ENCODE measurements at regions not wholly inside any gene's neighbourhood (a gene's known extent, or its start where the extent isn't known, plus 50 kb on each side); places are given as distances from the start of the nearest gene placed in this dataset.

DNA sequence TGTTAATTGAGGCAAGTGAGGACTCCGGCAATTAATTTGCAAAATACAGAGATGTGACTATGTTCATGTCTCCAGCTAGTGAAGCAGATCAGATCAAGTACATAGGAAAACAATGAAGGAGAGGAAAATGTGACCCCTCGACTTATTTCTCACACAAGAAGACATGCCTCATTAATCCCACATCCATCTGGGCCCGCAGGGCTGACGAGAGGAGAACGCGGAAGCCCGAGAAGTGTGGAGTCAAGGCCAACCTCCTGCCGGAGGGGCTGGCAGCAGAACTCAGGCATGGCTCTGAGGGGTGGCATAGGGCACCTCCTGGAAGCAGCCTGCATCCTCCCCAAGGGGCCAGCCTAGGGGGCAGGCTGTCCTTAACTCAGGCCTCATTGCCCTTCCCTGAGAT is 54.4 kb downstream of the ZNF503 start:
- ATAC-seq (ENCODE audit: low FRiP score) = peak; percentile 15
- intact Hi-C loops (cut with DNase I) = no loop called here
- Histone ChIP-seq H3K9me3 (ENCODE audit: control insufficient read depth, low read length) (peaks cover 7% of the 10 kb centered on the region), H3K4me3 (ENCODE audit: low read length in 2 of 2) (no peak overlapping the region), H3K27me3 (ENCODE audit: control insufficient read depth in 1 of 2, insufficient read depth in 2 of 2, low read length in 1 of 2) (no peaks in the 10 kb centered on the region), H3K27ac (ENCODE audit: low read depth in 1 of 2, low read length in 2 of 2) (no peak overlapping the region), H3K4me1 (ENCODE audit: control insufficient read depth in 1 of 2, insufficient read depth in 2 of 2, low read length in 2 of 2) (no peaks in the 10 kb centered on the region), H3K36me3 (ENCODE audit: control insufficient read depth in 1 of 2, insufficient read depth in 2 of 2, low read length in 1 of 2) (peaks cover 0 to 1% of the 10 kb centered on the region in 2 donors)
- DNase-seq = no peak
- 75 to 79% methylated on average over 8 of the region's 8 CpGs for WGBS, 2 donors

DNA sequence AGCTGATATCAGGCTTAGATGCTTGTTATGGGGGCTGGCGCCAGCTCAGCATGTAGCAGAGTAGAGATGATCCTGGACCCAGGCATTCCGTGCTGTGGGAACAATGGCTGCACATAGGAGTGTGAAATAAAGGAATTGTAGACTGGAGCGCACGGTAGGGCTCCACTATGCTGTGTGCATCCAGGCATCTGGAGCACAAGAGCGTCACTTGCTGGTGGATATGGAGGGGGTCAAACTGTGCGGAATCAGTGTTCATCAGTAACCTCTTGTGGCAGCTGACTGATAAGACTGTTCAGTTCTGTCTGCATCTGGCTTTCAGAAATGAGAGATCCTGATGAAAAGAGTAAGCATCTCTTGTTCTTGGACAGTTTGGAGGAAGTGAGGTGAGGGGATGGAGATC is 55.8 kb downstream of the ZNF503 start:
- no peak for ATAC-seq (ENCODE audit: low FRiP score)
- H3K27ac ChIP-seq (ENCODE audit: low read depth in 1 of 2, low read length in 2 of 2) = no peak overlapping the region
- DNase-seq = no peak
- no peak overlapping the region for H3K4me3 ChIP-seq (ENCODE audit: low read length in 2 of 2)
- peaks cover 7% of the 10 kb centered on the region for H3K9me3 ChIP-seq (ENCODE audit: control insufficient read depth, low read length)
- no peaks in the 10 kb centered on the region for H3K27me3 ChIP-seq (ENCODE audit: control insufficient read depth in 1 of 2, insufficient read depth in 2 of 2, low read length in 1 of 2)
- intact Hi-C loops (cut with DNase I) = no loop called here
- 95% methylated on average over 6 of the region's 6 CpGs for WGBS, 2 donors
- no peaks in the 10 kb centered on the region for H3K4me1 ChIP-seq (ENCODE audit: control insufficient read depth in 1 of 2, insufficient read depth in 2 of 2, low read length in 2 of 2)
- H3K36me3 ChIP-seq (ENCODE audit: control insufficient read depth in 1 of 2, insufficient read depth in 2 of 2, low read length in 1 of 2) = peaks cover 0 to 1% of the 10 kb centered on the region in 2 donors

DNA sequence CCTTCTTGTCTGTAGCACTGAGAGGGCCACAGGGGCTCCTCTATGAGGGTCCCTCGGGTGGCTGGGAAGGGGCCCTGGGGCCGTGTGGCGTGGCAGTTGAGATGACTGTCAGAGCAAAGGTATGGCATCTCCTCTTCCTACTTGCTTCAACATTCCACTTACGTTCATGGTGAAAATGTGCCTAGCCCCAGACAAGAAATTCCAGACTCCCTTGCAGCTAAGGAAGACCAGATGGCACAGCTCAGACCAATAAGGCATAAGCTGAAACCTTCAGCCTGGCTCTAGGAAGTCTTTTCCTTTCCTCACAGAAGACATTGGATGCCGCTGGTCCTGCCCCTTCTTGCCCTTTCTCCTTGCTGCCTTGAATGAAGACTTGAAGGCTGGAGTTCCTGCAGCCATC is 57.4 kb downstream of the ZNF503 start:
- Histone ChIP-seq H3K27me3 (ENCODE audit: control insufficient read depth in 1 of 2, insufficient read depth in 2 of 2, low read length in 1 of 2) (no peaks in the 10 kb centered on the region), H3K36me3 (ENCODE audit: control insufficient read depth in 1 of 2, insufficient read depth in 2 of 2, low read length in 1 of 2) (peaks cover 0 to 1% of the 10 kb centered on the region in 2 donors), H3K4me1 (ENCODE audit: control insufficient read depth in 1 of 2, insufficient read depth in 2 of 2, low read length in 2 of 2) (no peaks in the 10 kb centered on the region), H3K9me3 (ENCODE audit: control insufficient read depth, low read length) (peaks cover 7% of the 10 kb centered on the region), H3K27ac (ENCODE audit: low read depth in 1 of 2, low read length in 2 of 2) (no peak overlapping the region), H3K4me3 (ENCODE audit: low read length in 2 of 2) (no peak overlapping the region)
- intact Hi-C loops (cut with DNase I) = no loop called here
- ATAC-seq (ENCODE audit: low FRiP score) (no peak), DNase-seq (no peak)
- WGBS, 2 donors = 94 to 96% methylated on average over 5 of the region's 5 CpGs

DNA sequence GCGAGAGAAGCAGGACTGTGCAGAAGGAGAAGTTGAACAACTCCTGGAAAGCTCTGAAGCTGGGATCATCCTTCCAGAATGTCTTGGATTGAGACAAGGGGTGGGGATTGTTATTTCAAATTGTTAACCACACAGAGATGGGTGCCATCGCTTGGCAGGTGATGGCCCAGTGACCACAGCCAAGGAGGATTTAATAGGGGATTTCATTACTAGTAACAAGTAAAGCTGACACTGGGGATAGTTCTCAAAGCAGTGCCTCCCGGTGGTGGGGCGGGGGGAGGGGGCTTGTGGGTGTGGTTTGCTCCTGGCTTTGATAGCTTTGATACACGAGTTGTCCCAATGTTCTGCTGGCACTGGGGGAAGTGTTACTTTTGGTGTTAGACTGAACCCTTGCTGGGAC is 59.2 kb downstream of the ZNF503 start:
- intact Hi-C loops (cut with DNase I) = no loop called here
- Histone ChIP-seq H3K4me3 (ENCODE audit: low read length in 2 of 2) (no peak overlapping the region), H3K9me3 (ENCODE audit: control insufficient read depth, low read length) (peaks cover 7% of the 10 kb centered on the region), H3K36me3 (ENCODE audit: control insufficient read depth in 1 of 2, insufficient read depth in 2 of 2, low read length in 1 of 2) (peaks cover 0 to 1% of the 10 kb centered on the region in 2 donors), H3K4me1 (ENCODE audit: control insufficient read depth in 1 of 2, insufficient read depth in 2 of 2, low read length in 2 of 2) (no peaks in the 10 kb centered on the region), H3K27me3 (ENCODE audit: control insufficient read depth in 1 of 2, insufficient read depth in 2 of 2, low read length in 1 of 2) (no peaks in the 10 kb centered on the region), H3K27ac (ENCODE audit: low read depth in 1 of 2, low read length in 2 of 2) (no peak overlapping the region)
- no peak for ATAC-seq (ENCODE audit: low FRiP score)
- no peak for DNase-seq
- 81 to 83% methylated on average over 5 of the region's 5 CpGs for WGBS, 2 donors

DNA sequence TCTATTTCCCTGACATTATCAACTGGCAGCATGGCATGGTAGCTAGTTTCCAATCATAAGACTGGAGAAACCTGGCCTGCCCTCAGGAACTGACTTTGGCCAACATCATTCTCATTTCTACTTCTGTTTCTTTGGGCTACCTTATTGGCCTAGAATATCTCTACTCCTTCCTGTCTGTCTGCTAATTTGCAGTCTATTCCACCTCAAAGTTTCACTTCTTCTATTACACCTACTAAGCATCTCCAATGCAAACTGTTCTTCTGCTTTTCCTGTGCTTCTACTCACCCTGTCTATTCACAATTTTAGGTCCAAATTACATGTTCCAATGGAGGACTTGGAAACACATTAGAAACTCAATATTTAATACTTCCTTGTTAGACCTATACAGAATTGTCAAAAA is 65.6 kb downstream of the ZNF503 start:
- H3K27me3 ChIP-seq (ENCODE audit: control insufficient read depth in 1 of 2, insufficient read depth in 2 of 2, low read length in 1 of 2) = no peaks in the 10 kb centered on the region
- H3K4me3 ChIP-seq (ENCODE audit: low read length in 2 of 2) = no peak overlapping the region
- no peaks in the 10 kb centered on the region for H3K4me1 ChIP-seq (ENCODE audit: control insufficient read depth in 1 of 2, insufficient read depth in 2 of 2, low read length in 2 of 2)
- ATAC-seq (ENCODE audit: low FRiP score) (no peak), DNase-seq (no peak)
- no peaks in the 10 kb centered on the region for H3K36me3 ChIP-seq (ENCODE audit: control insufficient read depth in 1 of 2, insufficient read depth in 2 of 2, low read length in 1 of 2)
- H3K27ac ChIP-seq (ENCODE audit: low read depth in 1 of 2, low read length in 2 of 2) = no peak overlapping the region
- intact Hi-C loops (cut with DNase I) = no loop called here
- no peaks in the 10 kb centered on the region for H3K9me3 ChIP-seq (ENCODE audit: control insufficient read depth, low read length)

DNA sequence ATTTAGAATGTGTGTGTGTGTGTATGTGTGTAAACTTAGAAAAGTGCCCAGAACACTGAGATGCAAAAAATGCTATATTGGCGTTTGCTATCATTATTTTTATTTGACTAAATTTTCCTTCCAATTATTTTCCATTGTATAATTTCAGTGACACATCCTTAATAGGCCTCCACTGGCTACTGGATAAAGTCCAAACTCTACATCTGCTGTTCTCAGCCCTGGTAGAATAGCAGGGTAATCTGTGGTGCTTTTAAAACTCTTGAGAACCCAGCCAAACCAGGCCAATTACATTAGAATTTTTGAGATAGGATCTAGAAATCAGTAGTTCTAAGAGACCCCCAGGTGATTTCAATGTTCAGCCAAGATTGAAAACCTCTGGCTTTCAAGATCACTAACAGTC is 66.4 kb downstream of the ZNF503 start:
- intact Hi-C loops (cut with DNase I) = no loop called here
- ATAC-seq (ENCODE audit: low FRiP score) = no peak
- Histone ChIP-seq H3K27me3 (ENCODE audit: control insufficient read depth in 1 of 2, insufficient read depth in 2 of 2, low read length in 1 of 2) (no peaks in the 10 kb centered on the region), H3K4me1 (ENCODE audit: control insufficient read depth in 1 of 2, insufficient read depth in 2 of 2, low read length in 2 of 2) (no peaks in the 10 kb centered on the region), H3K27ac (ENCODE audit: low read depth in 1 of 2, low read length in 2 of 2) (no peak overlapping the region), H3K4me3 (ENCODE audit: low read length in 2 of 2) (no peak overlapping the region), H3K36me3 (ENCODE audit: control insufficient read depth in 1 of 2, insufficient read depth in 2 of 2, low read length in 1 of 2) (no peaks in the 10 kb centered on the region), H3K9me3 (ENCODE audit: control insufficient read depth, low read length) (no peaks in the 10 kb centered on the region)
- WGBS, 2 donors = 21 to 33% methylated on average over 1 of the region's 1 CpG
- DNase-seq = no peak

DNA sequence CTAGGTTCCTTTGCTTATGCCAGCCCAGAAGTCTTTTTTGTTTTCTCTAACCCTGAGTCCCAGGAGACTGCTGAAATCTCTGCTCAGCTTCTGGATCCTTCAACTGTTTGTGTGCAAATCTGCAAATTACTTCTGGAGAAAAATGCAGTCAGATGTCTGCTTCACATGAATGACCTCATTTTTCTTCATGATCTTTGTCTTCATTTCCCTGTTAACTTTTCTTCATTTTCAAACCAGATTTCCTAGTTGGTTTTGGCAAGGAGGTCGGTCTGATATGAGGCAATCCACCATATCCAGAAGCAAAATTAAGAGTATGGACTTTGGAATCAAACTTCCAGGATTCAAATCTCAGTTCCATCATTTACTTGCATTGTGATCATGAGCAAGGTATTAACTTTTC is 66.8 kb downstream of the ZNF503 start:
- no peak for ATAC-seq (ENCODE audit: low FRiP score)
- 29 to 53% methylated on average over 1 of the region's 1 CpG for WGBS, 2 donors
- H3K36me3 ChIP-seq (ENCODE audit: control insufficient read depth in 1 of 2, insufficient read depth in 2 of 2, low read length in 1 of 2) = no peaks in the 10 kb centered on the region
- no peaks in the 10 kb centered on the region for H3K9me3 ChIP-seq (ENCODE audit: control insufficient read depth, low read length)
- intact Hi-C loops (cut with DNase I) = no loop called here
- H3K4me1 ChIP-seq (ENCODE audit: control insufficient read depth in 1 of 2, insufficient read depth in 2 of 2, low read length in 2 of 2) = no peaks in the 10 kb centered on the region
- no peak overlapping the region for H3K4me3 ChIP-seq (ENCODE audit: low read length in 2 of 2)
- no peak overlapping the region for H3K27ac ChIP-seq (ENCODE audit: low read depth in 1 of 2, low read length in 2 of 2)
- no peak for DNase-seq
- no peaks in the 10 kb centered on the region for H3K27me3 ChIP-seq (ENCODE audit: control insufficient read depth in 1 of 2, insufficient read depth in 2 of 2, low read length in 1 of 2)

DNA sequence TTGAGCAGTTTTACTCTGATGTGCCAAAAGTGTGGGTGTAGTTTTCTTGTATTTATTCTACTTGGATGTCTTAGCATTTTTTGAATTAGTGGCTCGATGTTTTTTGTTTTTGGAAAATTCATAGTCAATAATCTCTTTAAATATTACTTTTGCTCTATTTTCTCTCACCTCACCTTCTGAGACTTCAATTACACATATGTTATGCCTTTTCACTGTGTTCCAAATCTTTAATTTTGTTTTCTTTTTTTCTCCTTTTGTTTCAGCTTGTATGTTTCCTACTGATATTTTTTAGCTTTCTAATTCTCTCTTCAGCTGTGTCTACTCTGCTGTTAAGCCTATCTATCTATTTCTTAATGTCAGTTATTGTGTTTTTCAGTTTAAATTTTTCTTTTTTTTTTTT is 69.5 kb downstream of the ZNF503 start:
- ATAC-seq (ENCODE audit: low FRiP score) (no peak), DNase-seq (no peak)
- H3K27me3 ChIP-seq (ENCODE audit: control insufficient read depth in 1 of 2, insufficient read depth in 2 of 2, low read length in 1 of 2) = no peaks in the 10 kb centered on the region
- no peak overlapping the region for H3K4me3 ChIP-seq (ENCODE audit: low read length in 2 of 2)
- H3K4me1 ChIP-seq (ENCODE audit: control insufficient read depth in 1 of 2, insufficient read depth in 2 of 2, low read length in 2 of 2) = no peaks in the 10 kb centered on the region
- WGBS, 2 donors = 68 to 77% methylated on average over 1 of the region's 1 CpG
- H3K9me3 ChIP-seq (ENCODE audit: control insufficient read depth, low read length) = no peaks in the 10 kb centered on the region
- H3K36me3 ChIP-seq (ENCODE audit: control insufficient read depth in 1 of 2, insufficient read depth in 2 of 2, low read length in 1 of 2) = no peaks in the 10 kb centered on the region
- intact Hi-C loops (cut with DNase I) = no loop called here
- no peak overlapping the region for H3K27ac ChIP-seq (ENCODE audit: low read depth in 1 of 2, low read length in 2 of 2)

DNA sequence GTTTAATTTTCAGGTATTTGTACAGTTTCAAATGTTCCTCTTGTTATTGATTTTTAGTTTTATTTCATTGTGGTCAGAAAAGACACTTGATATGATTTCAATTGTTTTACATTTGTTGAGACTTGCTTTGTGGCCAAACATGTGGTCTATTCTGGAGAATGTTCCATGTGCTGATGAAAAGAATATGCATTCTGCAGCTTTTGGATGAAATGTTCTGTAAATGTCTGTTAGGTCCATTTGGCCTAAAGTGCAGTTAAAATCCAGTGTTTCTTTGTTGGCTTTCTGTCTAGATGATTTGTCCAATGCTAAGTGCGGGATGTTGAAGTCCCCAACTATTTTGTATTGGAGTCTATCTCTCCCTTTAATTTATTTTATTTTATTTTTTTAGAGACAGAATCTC is 70.5 kb downstream of the ZNF503 start:
- no peaks in the 10 kb centered on the region for H3K9me3 ChIP-seq (ENCODE audit: control insufficient read depth, low read length)
- intact Hi-C loops (cut with DNase I) = no loop called here
- H3K4me1 ChIP-seq (ENCODE audit: control insufficient read depth in 1 of 2, insufficient read depth in 2 of 2, low read length in 2 of 2) = no peaks in the 10 kb centered on the region
- H3K36me3 ChIP-seq (ENCODE audit: control insufficient read depth in 1 of 2, insufficient read depth in 2 of 2, low read length in 1 of 2) = no peaks in the 10 kb centered on the region
- no peak for ATAC-seq (ENCODE audit: low FRiP score)
- H3K4me3 ChIP-seq (ENCODE audit: low read length in 2 of 2) = no peak overlapping the region
- no peaks in the 10 kb centered on the region for H3K27me3 ChIP-seq (ENCODE audit: control insufficient read depth in 1 of 2, insufficient read depth in 2 of 2, low read length in 1 of 2)
- H3K27ac ChIP-seq (ENCODE audit: low read depth in 1 of 2, low read length in 2 of 2) = no peak overlapping the region
- 96 to 97% methylated on average over 1 of the region's 1 CpG for WGBS, 2 donors
- DNase-seq = no peak

Measured in aorta (tissue), 5 donors.